ENCODE measurements at regions not wholly inside any gene's neighbourhood (a gene's known extent, or its start where the extent isn't known, plus 50 kb on each side); places are given as distances from the start of the nearest gene placed in this dataset.

GRCh38 chr11:116446048-116446941 lies 326.5 kb downstream of the BUD13 start:
- Histone ChIP-seq H3K9ac (ENCODE audit: low read length in 3 of 3) (no peak overlapping the region), H3K4me3 (ENCODE audit: low read length in 3 of 3) (no peak overlapping the region), H3K36me3 (ENCODE audit: control insufficient read depth in 2 of 3, insufficient read depth in 3 of 3, low read length in 3 of 3) (no peaks in the 10 kb centered on the region), H3K27ac (ENCODE audit: low read depth in 2 of 2, low read length in 2 of 2) (no peak overlapping the region), H3K9me3 (ENCODE audit: control insufficient read depth in 2 of 3, insufficient read depth in 1 of 3, low read length in 3 of 3) (peaks cover 0 to 4% (median 0%) of the 10 kb centered on the region in 3 donors), H3K27me3 (ENCODE audit: control insufficient read depth, insufficient read depth, low read length) (no peaks in the 10 kb centered on the region), H3K4me1 (ENCODE audit: control insufficient read depth in 2 of 3, insufficient read depth in 2 of 3, low read depth in 1 of 3, low read length in 3 of 3) (no peaks in the 10 kb centered on the region)
- intact Hi-C loops (cut with DNase I), result no loop called here
- FAIRE-seq (no peak), DNase-seq (no peak)
- no peak for TF ChIP-seq CTCF (IDR thresholded peaks at IDR 0.05; ENCODE audit: borderline replicate concordance, extremely low read depth, insufficient read depth)

GRCh38 chr11:116445108-116446047 lies 327.4 kb downstream of the BUD13 start:
- FAIRE-seq (no peak), DNase-seq (no peak)
- H3K36me3 ChIP-seq (ENCODE audit: control insufficient read depth in 2 of 3, insufficient read depth in 3 of 3, low read length in 3 of 3), result no peaks in the 10 kb centered on the region
- intact Hi-C loops (cut with DNase I), result no loop called here
- no peaks in the 10 kb centered on the region for H3K4me1 ChIP-seq (ENCODE audit: control insufficient read depth in 2 of 3, insufficient read depth in 2 of 3, low read depth in 1 of 3, low read length in 3 of 3)
- H3K9ac ChIP-seq (ENCODE audit: low read length in 3 of 3), result no peak overlapping the region
- H3K4me3 ChIP-seq (ENCODE audit: low read length in 3 of 3), result no peak overlapping the region
- TF ChIP-seq CTCF (IDR thresholded peaks at IDR 0.05; ENCODE audit: borderline replicate concordance, extremely low read depth, insufficient read depth), result no peak
- H3K9me3 ChIP-seq (ENCODE audit: control insufficient read depth in 2 of 3, insufficient read depth in 1 of 3, low read length in 3 of 3), result peaks cover 0 to 7% (median 0%) of the 10 kb centered on the region in 3 donors
- no peaks in the 10 kb centered on the region for H3K27me3 ChIP-seq (ENCODE audit: control insufficient read depth, insufficient read depth, low read length)
- H3K27ac ChIP-seq (ENCODE audit: low read depth in 2 of 2, low read length in 2 of 2), result no peak overlapping the region

GRCh38 chr11:116442238-116442752 lies 330.5 kb downstream of the BUD13 start:
- DNase-seq, result no peak
- FAIRE-seq, result no peak
- no peak overlapping the region for H3K4me3 ChIP-seq (ENCODE audit: low read length in 3 of 3)
- intact Hi-C loops (cut with DNase I), result no loop called here
- no peaks in the 10 kb centered on the region for H3K27me3 ChIP-seq (ENCODE audit: control insufficient read depth, insufficient read depth, low read length)
- no peak overlapping the region for H3K27ac ChIP-seq (ENCODE audit: low read depth in 2 of 2, low read length in 2 of 2)
- peaks cover 0 to 8% (median 0%) of the 10 kb centered on the region in 3 donors for H3K9me3 ChIP-seq (ENCODE audit: control insufficient read depth in 2 of 3, insufficient read depth in 1 of 3, low read length in 3 of 3)
- no peaks in the 10 kb centered on the region for H3K36me3 ChIP-seq (ENCODE audit: control insufficient read depth in 2 of 3, insufficient read depth in 3 of 3, low read length in 3 of 3)
- H3K4me1 ChIP-seq (ENCODE audit: control insufficient read depth in 2 of 3, insufficient read depth in 2 of 3, low read depth in 1 of 3, low read length in 3 of 3), result no peaks in the 10 kb centered on the region
- no peak for TF ChIP-seq CTCF (IDR thresholded peaks at IDR 0.05; ENCODE audit: borderline replicate concordance, extremely low read depth, insufficient read depth)
- H3K9ac ChIP-seq (ENCODE audit: low read length in 3 of 3), result no peak overlapping the region
